Vagina (tissue), 2 donors: ENCODE measurements at regions not wholly inside any gene's neighbourhood (a gene's known extent, or its start where the extent isn't known, plus 50 kb on each side); places are given as distances from the start of the nearest gene placed in this dataset.
"Not testable (repeated sequence)": the region's sequence is repeated elsewhere in the genome, so short reads cannot be mapped to it uniquely, and the experiment has no call there.

Experiments used
- POLR2AphosphoS5 ChIP-seq, 2 donors: sonication (generic); formaldehyde crosslinking; IDR thresholded peaks; one replicate each; pipeline ENCODE4 v1.9.0; 2017; ENCODE audit warnings: antibody characterized with exemption in 2 of 2, mild to moderate bottlenecking in 2 of 2, low read depth in 1 of 2; ENCODE audit not compliant: insufficient read depth in 1 of 2
- TF ChIP-seq, protein P1 (sequence below), 3 experiments: fragments of 450-650 bp in 2 of 3; fragments of 200-600 bp in 1 of 3; sonication (generic) in 1 of 3; IDR thresholded peaks; one replicate each; pipeline ENCODE4 v1.5.1; 2017 to 2019; ENCODE audit warnings: antibody characterized with exemption in 3 of 3, mild to moderate bottlenecking in 2 of 3, moderate library complexity in 2 of 3

DNA sequence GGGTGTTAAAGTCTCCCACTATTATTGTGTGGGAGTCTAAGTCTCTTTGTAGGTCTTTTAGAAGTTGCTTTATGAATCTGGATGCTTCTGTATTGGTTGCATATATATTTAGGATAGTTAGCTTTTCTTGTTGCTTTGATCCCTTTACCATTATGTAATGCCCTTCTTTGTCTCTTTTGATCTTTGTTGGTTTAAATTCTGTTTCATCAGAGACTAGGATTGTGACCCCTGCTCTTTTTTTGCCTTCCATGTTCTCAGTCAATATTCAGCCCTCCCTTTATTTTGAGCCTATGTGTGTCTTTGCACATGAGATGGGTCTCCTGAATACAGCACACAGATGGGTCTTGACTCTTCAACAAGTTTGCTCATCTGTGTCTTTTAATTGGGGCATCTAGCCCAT lies 126.0 kb downstream of the PCSK1 start:
- TF ChIP-seq, protein P1, sequence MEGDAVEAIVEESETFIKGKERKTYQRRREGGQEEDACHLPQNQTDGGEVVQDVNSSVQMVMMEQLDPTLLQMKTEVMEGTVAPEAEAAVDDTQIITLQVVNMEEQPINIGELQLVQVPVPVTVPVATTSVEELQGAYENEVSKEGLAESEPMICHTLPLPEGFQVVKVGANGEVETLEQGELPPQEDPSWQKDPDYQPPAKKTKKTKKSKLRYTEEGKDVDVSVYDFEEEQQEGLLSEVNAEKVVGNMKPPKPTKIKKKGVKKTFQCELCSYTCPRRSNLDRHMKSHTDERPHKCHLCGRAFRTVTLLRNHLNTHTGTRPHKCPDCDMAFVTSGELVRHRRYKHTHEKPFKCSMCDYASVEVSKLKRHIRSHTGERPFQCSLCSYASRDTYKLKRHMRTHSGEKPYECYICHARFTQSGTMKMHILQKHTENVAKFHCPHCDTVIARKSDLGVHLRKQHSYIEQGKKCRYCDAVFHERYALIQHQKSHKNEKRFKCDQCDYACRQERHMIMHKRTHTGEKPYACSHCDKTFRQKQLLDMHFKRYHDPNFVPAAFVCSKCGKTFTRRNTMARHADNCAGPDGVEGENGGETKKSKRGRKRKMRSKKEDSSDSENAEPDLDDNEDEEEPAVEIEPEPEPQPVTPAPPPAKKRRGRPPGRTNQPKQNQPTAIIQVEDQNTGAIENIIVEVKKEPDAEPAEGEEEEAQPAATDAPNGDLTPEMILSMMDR (IDR thresholded peaks at IDR 0.05), result not testable (repeated sequence)
- not testable (repeated sequence) for TF ChIP-seq POLR2AphosphoS5 (IDR thresholded peaks at IDR 0.05; ENCODE audit: insufficient read depth in 1 of 2, low read depth in 1 of 2)
